GM19099 (cell line): ENCODE measurements at regions not wholly inside any gene's neighbourhood (a gene's known extent, or its start where the extent isn't known, plus 50 kb on each side); places are given as distances from the start of the nearest gene placed in this dataset.

Source experiments
- POLR2A ChIP-seq: IDR thresholded peaks from 3 replicates; pipeline ENCODE4 v1.6.1; 2011; ENCODE audit warnings: low read depth; ENCODE audit not compliant: insufficient read length; ENCODE audit errors: extremely low read depth

GRCh38 chr11:131186629-131187101 lies 183.8 kb upstream of the NTM start:
- peak; percentile 32 for TF ChIP-seq POLR2A

- TF ChIP-seq POLR2A: no peak
These were observed 180.0 kb upstream of the NTM start for GRCh38 chr11:131190446-131190845.

- TF ChIP-seq POLR2A: no peak
These were observed 178.8 kb upstream of the NTM start for GRCh38 chr11:131191606-131192005.

- no peak for TF ChIP-seq POLR2A
These were observed 177.8 kb upstream of the NTM start for GRCh38 chr11:131192628-131193027.

- TF ChIP-seq POLR2A: no peak
These were observed 177.3 kb upstream of the NTM start for GRCh38 chr11:131193031-131193501.

GRCh38 chr11:131194726-131195125 lies 175.7 kb upstream of the NTM start:
- TF ChIP-seq POLR2A: no peak

- TF ChIP-seq POLR2A: no peak
These were observed 174.5 kb upstream of the NTM start for GRCh38 chr11:131195661-131196517.

- no peak for TF ChIP-seq POLR2A
These were observed 172.0 kb upstream of the NTM start for GRCh38 chr11:131198161-131199014.

- no peak for TF ChIP-seq POLR2A
These were observed 171.5 kb upstream of the NTM start for GRCh38 chr11:131199015-131199280.

- TF ChIP-seq POLR2A: no peak
These were observed 168.7 kb upstream of the NTM start for GRCh38 chr11:131201674-131202073.

- no peak for TF ChIP-seq POLR2A
These were observed 167.4 kb upstream of the NTM start for GRCh38 chr11:131203040-131203439.

- TF ChIP-seq POLR2A: no peak
These were observed 166.1 kb upstream of the NTM start for GRCh38 chr11:131204282-131204681.

- TF ChIP-seq POLR2A: no peak
These were observed 165.5 kb upstream of the NTM start for GRCh38 chr11:131204765-131205380.

- TF ChIP-seq POLR2A: no peak
These were observed 163.7 kb upstream of the NTM start for GRCh38 chr11:131206671-131207070.

GRCh38 chr11:131207901-131208300 lies 162.5 kb upstream of the NTM start:
- TF ChIP-seq POLR2A: no peak
